Fibroblast of upper back skin (primary cell): ENCODE measurements at regions not wholly inside any gene's neighbourhood (a gene's known extent, or its start where the extent isn't known, plus 50 kb on each side); places are given as distances from the start of the nearest gene placed in this dataset.

ENCODE experiments used
- DNase-seq: peaks from one replicate; pipeline ENCODE4 v3.0.0-alpha.2; 2013

DNA sequence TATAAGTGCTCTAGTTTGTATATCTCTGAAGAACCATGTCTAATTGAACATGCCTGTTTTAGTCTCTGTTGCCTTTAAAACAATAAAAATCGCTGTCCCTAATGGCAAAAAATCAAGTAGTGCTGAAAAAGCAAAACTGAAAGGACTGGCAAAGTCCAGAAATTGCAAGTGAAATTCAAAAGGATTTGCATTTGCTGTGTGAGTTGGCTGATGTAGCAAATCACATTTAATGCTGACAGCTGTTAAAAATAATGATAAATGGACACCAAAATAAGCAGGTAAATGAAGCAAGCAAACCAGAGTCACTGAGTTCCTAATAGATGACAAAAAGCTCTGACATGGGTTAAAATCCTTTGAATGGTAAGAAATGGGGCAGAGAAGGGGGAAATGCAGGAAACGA, 874.1 kb downstream of the GRM8 start:
- no peak for DNase-seq

DNA sequence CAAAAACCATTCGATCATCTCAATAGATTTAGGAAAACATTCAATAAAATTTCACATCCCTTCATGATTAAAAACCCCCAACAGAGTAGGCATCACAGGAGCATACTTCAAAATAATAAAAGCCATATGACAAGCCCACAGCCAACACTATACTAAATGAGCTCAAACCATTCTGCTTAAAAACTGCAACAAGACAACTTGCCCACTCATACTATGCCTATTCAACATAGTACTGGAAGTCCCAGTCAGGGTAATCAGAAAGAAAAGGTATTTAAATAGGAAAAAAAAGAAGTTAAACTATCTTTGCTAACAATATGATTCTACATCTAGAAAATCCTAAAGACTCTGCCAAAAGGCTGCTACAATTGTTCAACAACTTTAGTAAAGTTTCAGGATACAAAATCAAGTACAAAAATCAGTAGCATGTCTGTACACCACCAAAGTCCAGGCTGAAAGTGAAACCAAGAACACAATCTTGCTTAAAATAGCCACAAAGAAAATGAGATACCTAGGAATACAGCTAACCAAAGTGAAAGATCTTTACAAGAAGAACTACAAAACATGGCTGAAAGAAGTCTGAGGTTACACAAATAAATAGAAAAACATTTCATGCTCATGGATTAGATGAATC, 882.6 kb downstream of the GRM8 start:
- DNase-seq, result no peak

DNA sequence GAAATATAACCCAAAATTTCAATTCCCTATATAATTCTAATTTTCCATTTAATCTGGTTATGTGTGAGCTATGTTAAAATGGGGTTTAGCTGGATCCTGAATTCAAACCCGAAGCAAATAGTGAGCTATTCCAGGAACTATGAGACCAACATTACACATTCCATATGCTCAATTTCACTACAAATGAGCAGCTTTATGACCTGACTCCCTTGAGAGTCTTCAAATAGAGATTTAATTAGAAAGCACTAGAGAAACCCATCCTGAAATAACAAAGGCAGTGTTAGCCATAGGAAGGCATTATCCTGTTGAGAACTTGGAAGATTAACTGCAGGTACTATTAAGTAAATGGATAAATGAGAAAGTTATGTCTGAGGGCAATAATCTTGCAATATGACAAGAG, 890.0 kb downstream of the GRM8 start:
- DNase-seq, result no peak

DNA sequence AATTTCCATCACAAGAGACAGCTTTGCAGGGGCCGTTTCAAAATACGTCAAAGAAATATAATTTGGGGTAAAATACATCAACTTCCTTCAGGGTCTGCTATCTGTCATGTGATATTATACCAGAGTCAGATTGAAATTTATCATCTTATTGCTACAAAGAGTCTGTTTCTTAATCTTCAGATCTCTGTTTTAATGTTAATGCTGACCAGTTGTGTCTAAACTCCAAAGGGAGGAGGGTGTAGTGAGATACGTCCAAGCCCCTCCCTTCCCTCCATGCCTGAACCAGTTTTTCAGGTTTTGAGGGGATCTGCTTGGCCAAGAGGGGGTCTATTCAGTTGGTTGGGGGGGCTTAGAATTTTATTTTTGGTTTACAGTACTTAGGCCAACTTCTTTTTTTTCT, 891.6 kb downstream of the GRM8 start:
- DNase-seq, result no peak

DNA sequence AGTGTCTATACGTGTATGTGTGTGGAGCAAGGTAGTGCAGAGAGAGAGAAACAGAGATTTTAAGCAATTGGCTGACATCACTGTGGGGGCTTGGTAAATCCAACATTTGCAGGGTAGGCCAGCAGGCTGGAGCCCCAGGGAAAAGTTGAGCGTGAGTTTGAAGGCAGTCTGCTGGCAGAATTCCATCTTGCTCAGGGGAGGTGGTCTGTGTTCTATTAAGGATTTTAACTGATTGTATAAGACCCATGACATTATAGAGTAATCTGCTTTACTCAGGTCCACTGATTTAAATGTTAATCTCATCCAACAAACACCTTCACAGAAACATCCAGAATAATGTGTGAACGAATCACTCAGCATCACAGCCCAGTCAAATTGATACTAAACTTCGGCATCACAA, 912.9 kb downstream of the GRM8 start:
- DNase-seq, result no peak

DNA sequence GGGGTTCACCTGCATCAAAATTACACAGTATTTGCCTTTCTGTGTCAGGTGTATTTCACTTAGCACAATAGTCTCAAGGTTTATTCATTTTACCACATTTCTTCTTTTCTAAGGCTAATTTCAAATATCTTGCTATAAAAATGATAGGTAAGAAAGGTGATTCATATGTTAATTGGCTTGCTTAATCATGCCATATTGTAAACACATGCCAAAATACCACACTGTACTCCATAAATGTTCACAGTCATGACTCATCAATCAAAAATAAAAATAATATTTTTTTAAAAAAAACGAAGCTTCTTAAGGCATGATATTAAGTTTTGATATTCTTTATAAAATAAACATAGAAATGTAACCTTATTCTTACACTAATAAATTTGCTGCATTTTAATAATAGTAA, 947.1 kb downstream of the GRM8 start:
- no peak for DNase-seq

DNA sequence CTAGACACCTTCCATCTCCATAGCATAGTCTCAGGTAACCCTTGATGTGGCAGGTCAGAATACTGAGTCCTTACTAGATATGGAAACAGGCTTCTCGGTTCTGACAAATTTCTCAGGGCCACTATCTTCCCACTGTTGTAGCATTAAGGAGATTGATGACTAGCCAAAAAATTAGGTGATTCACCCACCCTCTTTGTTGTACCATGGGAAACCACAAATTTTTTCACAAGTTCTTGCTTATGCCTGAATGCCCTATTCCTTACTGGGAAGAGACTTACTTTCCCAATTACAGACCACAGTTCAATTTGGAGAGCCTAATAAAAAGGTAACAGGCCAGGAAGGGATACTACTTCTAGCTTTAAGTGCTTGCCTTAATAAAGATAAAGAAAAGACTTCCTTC, 948.8 kb downstream of the GRM8 start:
- DNase-seq, result no peak

DNA sequence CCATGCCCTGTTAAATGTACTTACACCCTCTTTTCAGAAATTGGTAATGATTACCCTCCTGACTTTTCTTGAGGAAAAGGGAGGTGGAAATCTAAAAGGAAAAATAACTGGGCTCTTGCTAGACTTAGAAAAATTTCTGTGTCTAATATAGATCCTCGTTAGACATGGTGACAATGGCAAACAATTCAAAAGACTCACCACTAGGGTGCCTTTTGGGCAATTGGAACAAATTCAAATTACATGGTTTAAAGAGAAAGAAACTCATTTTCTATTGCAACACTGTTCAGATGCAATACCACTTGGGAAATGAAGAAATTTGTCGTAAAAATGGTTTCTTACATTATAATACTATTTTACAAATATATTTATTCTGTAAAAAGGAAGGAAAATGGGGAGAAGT, 950.1 kb downstream of the GRM8 start:
- DNase-seq, result no peak

DNA sequence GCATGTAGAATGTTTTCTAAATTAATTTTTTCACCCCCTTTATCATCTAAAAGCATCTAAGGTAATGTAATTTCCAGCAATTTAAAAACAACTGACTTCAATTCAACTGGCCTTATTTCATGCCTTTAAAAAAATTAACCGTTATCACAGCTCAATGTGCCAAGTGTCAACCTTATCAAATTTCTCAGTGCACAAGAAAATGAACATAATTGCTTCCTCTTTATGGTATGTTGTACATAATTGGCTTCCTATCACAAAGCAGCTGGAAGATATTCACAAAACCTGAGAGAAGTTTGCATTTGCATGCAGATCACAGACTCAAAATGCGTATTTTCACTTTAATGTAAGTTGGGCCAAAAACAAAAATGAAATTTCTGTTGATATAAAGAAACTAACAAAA, 966.4 kb downstream of the GRM8 start:
- no peak for DNase-seq

DNA sequence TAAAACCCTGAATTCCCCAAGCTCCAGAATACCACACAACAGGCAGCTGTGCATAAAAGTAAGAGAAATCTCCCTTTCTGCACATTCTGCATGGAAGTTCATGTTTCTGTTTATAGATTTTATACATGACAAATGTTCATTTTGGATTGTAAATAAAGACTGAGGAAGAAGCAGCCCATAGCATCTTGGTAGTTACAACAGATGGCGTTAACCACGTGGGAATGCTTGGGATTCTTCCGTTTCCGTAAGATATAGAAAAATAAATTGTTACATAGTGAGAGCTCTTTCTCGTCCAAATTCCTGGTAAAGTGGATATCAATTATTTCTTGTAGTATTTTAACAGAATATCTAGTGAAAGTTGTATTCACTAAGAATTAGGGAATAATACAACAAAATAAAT, 1016.5 kb downstream of the GRM8 start:
- no peak for DNase-seq

DNA sequence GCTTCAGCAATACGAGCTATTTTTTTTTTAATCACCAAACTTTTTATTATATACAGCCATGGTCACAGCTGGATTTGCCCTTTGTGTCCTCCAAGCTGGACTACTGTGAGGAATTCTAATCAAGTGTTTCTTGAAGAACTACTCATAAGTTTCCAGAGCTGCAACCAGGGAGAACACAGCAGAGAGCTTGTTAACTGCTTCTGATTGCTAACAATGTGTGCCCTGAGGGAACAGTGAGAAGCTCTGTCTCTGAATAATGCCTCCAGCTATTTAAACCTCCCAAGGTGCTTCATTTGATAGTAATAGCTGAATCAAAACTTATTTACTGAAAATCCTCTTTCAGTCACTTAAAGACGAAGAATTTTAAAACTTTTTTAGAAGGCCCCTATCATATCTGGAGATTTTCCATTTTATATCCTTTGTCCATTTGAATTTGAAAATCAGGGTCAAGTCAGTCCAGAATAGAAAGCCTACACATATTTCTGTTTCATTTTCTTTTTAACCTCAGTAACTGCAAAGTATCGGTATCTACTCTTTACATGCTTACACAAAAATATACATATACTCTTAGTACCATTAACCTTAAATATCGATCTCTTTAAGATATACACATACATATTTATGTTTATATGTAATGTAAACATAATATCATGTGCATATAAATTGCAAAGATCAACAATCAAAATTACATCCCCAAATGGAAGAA, 1024.2 kb downstream of the GRM8 start:
- no peak for DNase-seq

DNA sequence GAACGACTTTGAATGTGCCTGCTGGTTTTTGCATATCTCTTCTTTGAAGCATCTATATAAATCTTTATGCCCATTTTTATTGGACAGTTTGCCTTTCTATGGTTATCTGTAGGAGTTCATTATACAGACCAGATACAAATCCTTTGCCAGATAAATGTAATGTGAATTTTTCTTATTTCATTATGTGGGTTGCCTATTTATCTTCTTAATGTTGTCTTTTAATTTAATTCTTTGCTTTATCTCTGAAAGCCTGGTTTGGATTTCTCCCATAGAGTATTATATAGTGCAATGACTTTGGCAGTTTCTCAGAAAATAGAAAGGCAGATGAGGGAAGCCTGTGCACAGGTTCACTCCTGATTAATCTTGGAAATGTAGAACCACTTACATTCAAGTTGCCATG, 1025.1 kb downstream of the GRM8 start:
- DNase-seq, result no peak

DNA sequence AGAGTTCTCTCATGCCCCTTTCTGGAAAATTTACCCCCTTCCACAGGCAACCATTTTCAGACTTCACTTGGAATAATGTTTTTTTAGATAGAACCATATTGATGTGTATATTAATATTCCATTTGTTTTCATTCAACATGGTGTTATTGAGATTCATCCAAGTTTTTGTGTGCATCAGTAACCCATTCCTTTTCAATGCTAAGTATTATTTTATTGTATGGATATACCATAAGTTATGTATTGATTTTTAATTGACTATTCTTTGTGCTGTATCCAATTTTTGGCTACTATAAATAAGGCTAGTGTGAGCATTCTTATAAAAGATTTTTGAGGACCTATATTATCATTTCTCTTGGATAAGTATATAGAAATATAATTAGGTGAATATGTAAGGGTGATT, 1025.7 kb downstream of the GRM8 start:
- no peak for DNase-seq

DNA sequence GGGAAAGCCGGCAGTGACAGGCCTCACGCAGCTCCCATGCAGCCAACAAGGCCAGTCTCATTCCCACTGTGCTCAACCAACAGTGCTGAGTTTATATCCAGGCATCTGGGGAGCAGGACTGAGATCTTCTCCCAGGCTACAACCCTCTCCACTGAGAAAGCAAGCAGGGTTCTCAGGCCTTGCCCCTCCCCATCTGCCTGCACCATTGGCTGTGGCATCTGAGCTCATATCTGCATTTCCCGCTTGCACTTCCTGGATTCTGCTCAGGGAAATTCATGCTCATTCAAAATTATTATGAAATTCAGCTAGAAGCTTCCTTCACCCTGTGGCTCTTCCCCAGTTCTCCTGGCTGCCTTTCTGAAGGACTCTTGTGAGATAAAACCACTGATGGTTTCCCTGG, 1029.0 kb downstream of the GRM8 start:
- no peak for DNase-seq

DNA sequence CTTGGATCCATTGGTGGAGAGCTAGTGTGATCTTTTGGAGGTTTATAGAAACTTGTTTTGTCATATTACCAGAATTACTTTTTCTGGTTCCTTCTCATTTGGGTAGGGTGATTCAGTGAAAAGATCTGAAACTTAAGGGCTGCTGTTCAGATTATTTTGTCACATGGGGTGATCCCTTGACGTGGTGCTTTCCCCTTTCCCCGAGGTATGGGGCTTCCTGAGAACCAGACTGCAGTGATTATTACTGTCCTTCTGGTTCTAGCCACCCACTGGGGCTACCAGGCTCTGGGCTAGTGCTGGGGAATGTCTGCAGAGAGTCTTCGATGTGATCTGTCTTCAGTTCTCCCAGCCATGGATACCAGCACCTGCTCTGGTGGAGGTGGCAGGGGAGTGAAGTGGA, 1030.0 kb downstream of the GRM8 start:
- no peak for DNase-seq

DNA sequence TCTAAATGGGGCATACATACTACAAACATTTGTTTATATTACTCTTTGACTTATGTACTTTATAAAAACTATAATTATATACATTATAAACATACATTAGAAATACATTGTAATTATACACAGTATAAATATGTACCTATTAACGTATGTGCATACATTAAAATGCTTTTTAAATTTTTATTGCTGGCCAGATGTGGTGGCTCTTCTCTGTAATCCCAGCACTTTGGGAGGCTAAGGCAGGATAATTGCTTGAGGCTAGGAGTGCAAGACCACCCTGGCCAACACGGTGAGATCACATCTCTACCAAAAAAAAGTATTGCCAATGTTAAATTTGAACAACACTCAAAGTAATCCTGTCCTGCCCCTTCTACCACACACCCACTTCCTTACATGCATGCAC, 1037.0 kb downstream of the GRM8 start:
- no peak for DNase-seq

DNA sequence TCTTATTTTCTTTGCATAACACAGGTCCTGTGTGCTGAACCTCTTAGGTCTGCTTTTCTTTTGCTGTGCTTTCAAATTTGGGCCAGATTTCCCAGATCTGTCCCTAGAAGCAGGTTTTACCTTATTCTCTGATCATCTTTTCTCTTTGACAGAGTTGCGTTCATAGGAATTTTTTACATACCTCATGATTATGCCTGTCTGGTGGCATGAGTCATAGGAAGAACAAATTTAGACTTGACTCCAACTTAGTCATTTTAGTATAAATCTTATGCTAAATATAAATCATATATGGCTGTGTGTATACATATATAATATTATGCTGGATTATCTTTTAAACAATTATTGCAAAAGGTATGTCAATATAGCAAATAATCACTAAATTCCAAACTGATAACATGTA, 1038.9 kb downstream of the GRM8 start:
- DNase-seq, result peak; percentile 32

DNA sequence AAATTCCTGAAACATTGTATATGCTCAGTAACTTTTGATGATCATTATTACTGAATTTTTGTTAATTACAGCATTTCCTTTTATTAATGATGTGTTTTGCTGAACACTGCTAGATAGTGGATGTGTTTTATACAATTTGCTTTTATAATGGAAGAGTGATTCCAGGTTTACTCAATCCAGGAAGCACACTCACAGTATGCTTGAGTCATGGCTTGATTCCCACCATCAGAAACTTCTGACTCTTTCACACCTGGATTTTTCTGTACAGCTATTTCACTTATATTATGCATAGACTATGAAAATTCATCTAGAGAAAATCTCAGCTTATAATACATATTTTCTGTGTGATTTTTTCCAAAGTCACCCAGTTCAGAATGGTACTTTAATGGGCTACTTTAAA, 1040.9 kb downstream of the GRM8 start:
- no peak for DNase-seq

DNA sequence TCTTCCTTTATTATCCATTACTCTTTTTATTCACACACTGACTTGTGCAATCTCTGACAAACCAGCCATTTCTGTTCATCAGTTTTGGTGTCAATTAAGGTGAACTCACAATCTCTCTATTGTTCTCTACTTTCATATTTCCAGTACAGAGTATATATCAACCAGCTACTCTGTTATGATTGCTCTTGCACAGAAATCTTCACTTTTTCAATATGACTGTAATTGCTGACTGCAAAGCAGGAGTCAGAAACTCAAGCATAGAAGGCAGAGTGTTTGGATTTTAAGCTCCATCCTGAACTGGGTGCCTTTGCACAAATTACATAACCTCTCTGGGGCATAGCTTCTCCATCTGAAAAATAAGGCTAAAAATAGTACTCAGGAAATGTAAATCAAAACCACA, 1042.0 kb downstream of the GRM8 start:
- no peak for DNase-seq

DNA sequence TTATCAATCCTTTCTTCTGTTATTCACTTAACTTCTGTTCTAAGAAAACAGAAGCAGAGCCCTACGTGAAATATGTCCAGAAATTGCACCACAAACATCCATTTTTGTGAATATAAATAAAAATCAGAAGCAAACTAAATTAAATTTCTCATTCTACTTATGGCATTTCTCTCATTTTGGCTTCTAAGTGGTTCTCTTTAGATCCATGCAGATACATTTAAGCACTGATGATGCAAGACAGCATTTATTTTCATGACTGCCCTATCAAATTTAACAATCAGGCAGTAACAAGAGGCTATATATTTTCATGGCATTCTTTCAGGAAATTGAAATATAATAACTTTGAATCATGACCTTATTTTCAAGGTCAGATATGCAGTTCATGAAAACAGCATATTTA, 1049.6 kb downstream of the GRM8 start:
- DNase-seq, result no peak

DNA sequence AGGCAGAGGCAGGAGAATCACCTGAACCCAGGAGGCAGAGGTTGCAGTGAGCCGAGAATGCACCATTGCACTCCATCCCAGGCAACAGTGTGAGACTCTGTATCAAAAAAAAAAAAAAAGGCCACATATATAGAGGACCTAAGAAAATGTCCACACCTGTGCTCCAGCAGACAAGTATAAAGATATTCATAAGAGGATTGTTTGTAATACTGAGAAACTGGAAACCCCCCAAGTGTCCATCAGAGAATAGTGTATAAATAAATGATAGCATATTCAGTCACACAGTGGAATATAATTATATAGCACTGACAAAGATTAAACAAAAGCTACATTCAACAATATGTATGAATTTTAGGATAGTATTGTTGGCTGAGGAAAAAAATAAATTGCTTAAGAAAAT, 1050.6 kb downstream of the GRM8 start:
- no peak for DNase-seq

DNA sequence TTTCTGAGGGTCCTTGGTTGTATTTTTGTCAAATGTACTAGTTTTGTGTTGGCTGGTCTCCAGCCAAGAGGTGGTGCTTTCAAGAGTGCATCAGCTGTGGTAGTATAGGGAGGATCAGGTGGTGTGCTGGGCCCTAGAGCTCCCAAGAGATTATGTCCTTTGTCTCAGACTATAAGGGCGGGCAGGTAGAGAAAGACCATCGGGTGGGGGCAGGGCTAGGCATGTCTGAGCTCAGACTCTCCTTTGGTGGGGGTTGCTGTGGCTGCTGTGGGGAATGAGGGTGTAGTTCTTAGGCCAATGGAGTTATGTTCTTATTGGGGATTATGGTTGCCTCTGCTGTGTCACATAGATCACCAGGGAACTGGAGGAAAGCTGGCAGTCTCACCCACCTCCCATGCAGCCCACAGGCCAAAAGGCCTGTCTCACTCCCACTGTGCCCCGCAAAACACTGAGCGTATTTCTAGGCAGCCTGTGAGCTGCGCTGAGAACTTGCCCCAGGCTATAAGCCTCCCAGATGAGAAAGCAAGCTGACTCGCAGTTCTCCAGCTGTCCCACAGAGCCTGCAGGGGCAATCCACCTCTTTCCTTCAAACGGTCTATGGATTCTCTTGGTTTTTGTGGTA, 1066.7 kb downstream of the GRM8 start:
- DNase-seq, result peak; percentile 1

DNA sequence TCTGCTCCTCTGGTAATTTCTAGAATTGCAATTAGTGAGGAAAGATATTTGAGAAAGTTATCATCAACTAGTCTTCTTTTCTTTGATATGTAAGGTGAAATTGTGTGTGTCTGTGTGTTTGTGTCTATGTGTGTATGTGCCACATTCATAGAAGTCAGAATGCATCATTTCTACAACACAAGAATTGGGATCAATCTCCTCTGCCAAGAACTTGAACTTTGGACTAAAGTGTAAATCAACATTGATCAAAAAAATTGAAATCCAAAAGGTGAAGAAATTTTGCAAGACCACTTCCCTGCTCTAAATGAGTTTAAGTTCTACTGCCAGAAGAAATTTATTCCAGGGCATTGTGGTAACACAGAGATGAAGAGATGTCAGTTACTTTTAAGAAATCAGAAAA, 1072.8 kb downstream of the GRM8 start:
- no peak for DNase-seq

DNA sequence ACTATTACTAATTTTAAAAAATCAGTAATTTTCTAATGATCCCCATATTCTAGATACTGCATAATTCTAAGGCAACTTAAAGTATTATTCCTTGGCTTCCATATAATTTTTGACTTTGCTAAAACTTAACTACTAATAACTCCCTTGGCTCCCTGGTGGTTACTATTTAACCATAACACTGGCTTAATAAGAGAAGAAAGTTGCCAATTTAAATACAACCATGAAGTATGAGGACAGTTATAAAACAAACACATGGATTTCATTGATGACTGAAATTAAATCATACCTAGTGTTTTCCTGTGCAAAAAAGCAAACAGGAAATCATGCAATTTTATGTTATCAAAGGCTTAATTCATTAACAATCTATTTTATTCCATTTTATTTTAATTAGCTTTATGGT, 1073.9 kb downstream of the GRM8 start:
- DNase-seq, result no peak

DNA sequence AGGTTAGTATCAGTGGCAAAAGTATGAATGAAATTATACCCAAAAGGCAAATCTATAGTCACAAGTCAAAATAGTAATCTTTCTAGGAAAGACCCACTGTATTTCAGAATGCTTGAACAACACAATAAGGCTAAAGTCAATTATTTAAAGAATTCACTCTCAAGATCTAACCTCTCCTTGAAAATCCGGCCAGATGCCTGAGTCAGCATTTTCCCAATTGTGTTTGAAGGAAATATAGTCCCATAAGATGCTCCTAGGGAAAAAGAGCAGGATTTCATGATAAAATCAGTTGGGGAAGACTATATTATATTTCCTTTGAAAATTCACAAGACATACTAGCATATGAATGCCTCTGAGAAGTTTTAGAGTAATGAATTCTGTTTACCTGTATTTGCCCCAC, 1075.0 kb downstream of the GRM8 start:
- no peak for DNase-seq
